GM21515 (cell line): ENCODE measurements at regions not wholly inside any gene's neighbourhood (a gene's known extent, or its start where the extent isn't known, plus 50 kb on each side); places are given as distances from the start of the nearest gene placed in this dataset.
"Not testable (repeated sequence)": the region's sequence is repeated elsewhere in the genome, so short reads cannot be mapped to it uniquely, and the experiment has no call there.

Experiments
- ATAC-seq: cut with Tn5 transposase; IDR thresholded peaks from one replicate; pipeline ENCODE4 v1.9.1; 2021; ENCODE audit not compliant: unreplicated experiment

- not testable (repeated sequence) for ATAC-seq
Observed at GRCh38 chr2:183788796-183789195, 664.6 kb downstream of the NUP35 start.

- not testable (repeated sequence) for ATAC-seq
Observed at GRCh38 chr2:183792165-183792924, 668.1 kb downstream of the NUP35 start.

- ATAC-seq: no peak
Observed at GRCh38 chr2:183798535-183798934, 674.3 kb downstream of the NUP35 start.

- ATAC-seq: no peak
Observed at GRCh38 chr2:183799761-183800160, 675.5 kb downstream of the NUP35 start.

- ATAC-seq: no peak
Observed at GRCh38 chr2:183803596-183803995, 679.4 kb downstream of the NUP35 start.

- no peak for ATAC-seq
Observed at GRCh38 chr2:183807870-183808269, 683.6 kb downstream of the NUP35 start.

GRCh38 chr2:183809404-183809803 is 685.2 kb downstream of the NUP35 start:
- ATAC-seq: no peak

- ATAC-seq: no peak
Observed at GRCh38 chr2:183811281-183811680, 687.0 kb downstream of the NUP35 start.

- no peak for ATAC-seq
Observed at GRCh38 chr2:183812091-183812490, 687.8 kb downstream of the NUP35 start.

GRCh38 chr2:183825710-183826109 is 701.5 kb downstream of the NUP35 start:
- ATAC-seq: no peak

GRCh38 chr2:183829931-183830330 is 705.7 kb downstream of the NUP35 start:
- no peak for ATAC-seq

- no peak for ATAC-seq
Observed at GRCh38 chr2:183837157-183837556, 712.9 kb downstream of the NUP35 start.

- ATAC-seq: no peak
Observed at GRCh38 chr2:183838295-183838694, 714.1 kb downstream of the NUP35 start.

- ATAC-seq: no peak
Observed at GRCh38 chr2:183840061-183840584, 715.9 kb downstream of the NUP35 start.

- ATAC-seq: not testable (repeated sequence)
Observed at GRCh38 chr2:183849826-183850225, 725.6 kb downstream of the NUP35 start.

GRCh38 chr2:183859129-183859528 is 734.9 kb downstream of the NUP35 start:
- no peak for ATAC-seq

GRCh38 chr2:183866666-183867065 is 731.7 kb upstream of the ZNF804A start:
- ATAC-seq: no peak

- no peak for ATAC-seq
Observed at GRCh38 chr2:183867206-183867605, 731.1 kb upstream of the ZNF804A start.

GRCh38 chr2:183868153-183868552 is 730.2 kb upstream of the ZNF804A start:
- no peak for ATAC-seq

GRCh38 chr2:183868707-183869106 is 729.6 kb upstream of the ZNF804A start:
- ATAC-seq: no peak

GRCh38 chr2:183872131-183872530 is 726.2 kb upstream of the ZNF804A start:
- ATAC-seq: no peak

GRCh38 chr2:183881978-183882377 is 716.4 kb upstream of the ZNF804A start:
- no peak for ATAC-seq
